Activated CD4-positive, CD25-positive, alpha-beta regulatory T cell treated with anti-CD3 and anti-CD28 coated beads, Interleukin-2, amount 50 U/mL, for 24 hours (primary cell): ENCODE measurements at regions not wholly inside any gene's neighbourhood (a gene's known extent, or its start where the extent isn't known, plus 50 kb on each side); places are given as distances from the start of the nearest gene placed in this dataset.

Experiments
- ATAC-seq, 2 donors: fragments of 150-1000 bp; cut with Tn5 transposase; one replicate each; pipeline ENCODE4 v1.10.0; 2021; ENCODE audit warnings: mild to moderate bottlenecking in 1 of 2, moderate library complexity in 1 of 2

- no peak for ATAC-seq
These were observed 246.5 kb downstream of the HAUS1 start for GRCh38 chr18:46350598-46351159.

- no peak for ATAC-seq
These were observed 248.5 kb downstream of the HAUS1 start for GRCh38 chr18:46352520-46353250.

GRCh38 chr18:46353460-46353859, 249.3 kb downstream of the HAUS1 start:
- ATAC-seq: no peak

DNA sequence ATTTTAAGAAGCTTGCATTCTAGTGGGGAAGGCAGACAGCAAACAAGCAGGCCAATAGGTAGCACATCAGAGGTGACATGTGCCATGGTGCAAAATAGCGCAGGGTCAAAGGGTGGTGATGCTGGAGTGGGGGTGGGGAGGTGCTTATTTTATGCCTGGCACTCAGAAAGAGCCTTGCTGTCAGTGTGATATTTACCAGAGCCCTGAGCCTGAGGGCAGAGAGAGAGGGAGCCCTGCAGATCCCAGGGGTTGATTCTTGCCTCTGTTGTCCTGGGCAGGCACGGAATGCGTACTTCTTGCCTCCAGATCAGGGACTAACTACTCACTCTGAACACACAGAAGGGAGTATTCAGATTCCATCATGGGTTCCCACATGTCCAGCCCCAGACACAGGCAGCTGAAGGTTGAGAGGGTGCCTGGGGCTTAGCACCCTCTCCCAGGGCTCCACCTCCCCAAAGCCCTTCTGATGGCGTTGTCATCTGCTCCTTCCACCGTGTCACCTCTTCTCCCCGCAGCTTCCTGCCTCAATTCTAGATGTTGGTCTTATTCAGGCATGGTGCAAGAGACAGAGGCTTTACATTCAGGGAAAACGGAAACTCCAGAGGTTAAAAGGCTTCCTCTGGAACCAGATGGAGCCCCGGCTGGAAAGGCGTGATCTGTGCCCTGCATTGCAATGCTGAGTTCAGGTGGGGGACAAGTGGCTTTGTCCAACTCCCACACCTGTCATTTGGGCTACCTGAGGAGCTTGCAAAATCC, 252.3 kb downstream of the HAUS1 start:
- ATAC-seq: no peak

DNA sequence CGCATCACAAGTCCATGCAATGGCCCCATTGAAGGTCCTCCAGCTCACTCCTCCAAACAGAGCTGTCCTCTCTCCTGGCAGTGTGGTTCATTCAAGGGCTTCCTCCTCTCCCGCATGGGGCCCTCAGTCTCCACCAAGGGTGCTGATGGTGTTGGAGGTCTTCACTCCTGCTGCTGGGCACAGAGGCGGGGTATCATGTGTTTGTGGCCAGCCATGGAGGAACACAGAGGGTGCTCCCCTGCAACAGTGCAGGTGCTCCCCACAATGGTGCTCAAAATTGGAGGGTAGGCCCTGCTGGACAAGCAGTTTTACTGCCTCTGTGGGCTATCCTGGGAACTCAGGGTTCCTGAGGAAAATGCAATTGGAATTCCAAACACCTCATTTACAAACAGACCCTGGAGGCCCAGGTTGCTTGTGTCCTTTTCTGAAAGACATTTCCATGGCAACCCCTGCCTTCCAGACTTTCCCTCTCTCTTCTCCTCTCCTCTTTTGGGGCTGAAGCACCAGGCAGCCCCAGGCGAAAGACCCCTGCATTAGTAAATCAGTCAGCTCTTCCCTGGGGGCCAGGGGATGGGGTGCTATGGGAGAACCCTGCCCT, 256.0 kb downstream of the HAUS1 start:
- ATAC-seq: no peak

DNA sequence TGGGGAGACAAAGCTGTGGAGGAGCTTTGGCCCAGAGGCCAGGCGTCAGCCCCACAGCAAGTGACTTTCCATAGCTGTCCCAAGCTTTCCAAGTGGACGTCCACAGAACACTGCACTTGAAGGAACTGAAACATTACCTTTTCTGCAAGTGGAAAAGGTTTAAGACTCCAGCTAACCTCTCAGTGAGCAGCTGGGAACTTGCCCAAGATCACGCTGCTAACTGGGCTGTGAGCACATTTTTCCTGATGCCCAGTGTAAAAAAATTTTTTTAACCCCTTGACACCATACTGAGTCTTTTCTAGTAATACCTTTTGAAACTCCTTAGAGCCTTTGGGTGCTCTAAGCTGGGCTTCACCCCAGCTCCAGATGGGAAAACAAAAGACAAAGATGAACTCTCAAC, 256.7 kb downstream of the HAUS1 start:
- ATAC-seq: no peak

DNA sequence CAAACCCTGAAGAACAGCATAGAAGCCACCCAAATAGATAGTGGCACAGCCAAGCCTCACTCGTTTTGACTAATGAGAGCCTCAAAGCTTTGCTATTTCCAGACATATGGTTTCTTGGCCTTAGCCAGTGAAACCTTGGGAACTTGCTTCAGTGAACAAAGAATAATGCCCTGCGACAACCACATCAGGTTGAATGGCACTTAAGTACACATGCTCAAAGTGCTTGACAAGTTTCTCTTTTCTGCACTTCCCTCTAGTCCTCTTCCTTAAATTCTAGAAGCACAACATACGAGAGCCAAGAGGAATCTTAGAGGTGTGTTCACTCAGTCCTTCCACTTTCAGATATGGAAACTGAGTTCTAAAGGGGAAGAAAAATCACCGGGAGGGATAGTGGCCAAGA, 258.3 kb downstream of the HAUS1 start:
- ATAC-seq: no peak

GRCh38 chr18:46364048-46364447, 259.9 kb downstream of the HAUS1 start:
- no peak for ATAC-seq

- no peak for ATAC-seq
These were observed 262.0 kb downstream of the HAUS1 start for GRCh38 chr18:46366201-46366600.

GRCh38 chr18:46366751-46367376, 262.7 kb downstream of the HAUS1 start:
- ATAC-seq: no peak

DNA sequence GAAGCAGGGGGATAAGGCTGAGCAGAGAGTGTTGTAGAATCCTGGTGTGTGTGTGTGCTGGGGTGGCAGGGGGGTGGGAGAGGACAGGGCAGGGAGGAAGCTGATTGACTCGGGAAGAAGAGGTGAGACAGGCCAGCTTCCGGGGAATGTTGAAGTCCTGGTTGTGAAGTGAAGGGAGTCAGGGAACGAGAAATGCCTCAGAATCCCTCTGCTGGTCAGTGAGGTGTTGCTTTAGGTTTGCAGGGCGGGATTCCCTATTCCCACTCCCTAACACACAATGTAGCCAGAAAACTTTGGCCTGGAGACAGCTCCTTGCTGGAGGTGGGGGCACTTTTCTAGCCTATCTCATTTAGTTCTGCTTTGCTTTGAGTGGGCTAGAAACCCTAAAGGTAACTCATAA, 265.1 kb downstream of the HAUS1 start:
- no peak for ATAC-seq

GRCh38 chr18:46370898-46371297, 266.7 kb downstream of the HAUS1 start:
- no peak for ATAC-seq

DNA sequence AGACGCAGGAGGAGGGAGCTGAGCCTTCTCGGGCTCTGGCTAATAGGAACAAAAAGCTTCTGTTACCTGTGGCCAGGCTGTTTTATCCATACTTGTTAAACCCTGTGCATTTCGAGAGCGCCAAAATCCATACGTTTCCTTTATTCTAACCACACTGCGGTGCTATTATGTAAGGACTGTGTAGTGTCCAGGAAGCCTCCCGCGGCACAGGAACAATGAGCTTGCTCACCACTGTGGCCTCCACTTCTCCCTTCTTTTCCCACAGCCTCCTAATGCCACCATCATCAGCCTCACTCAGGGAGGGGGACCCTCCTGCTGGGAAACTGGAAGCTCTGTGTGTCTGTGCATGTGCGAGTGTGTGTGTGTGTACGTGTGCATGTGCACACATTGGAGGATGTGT, 268.5 kb downstream of the HAUS1 start:
- ATAC-seq: no peak

DNA sequence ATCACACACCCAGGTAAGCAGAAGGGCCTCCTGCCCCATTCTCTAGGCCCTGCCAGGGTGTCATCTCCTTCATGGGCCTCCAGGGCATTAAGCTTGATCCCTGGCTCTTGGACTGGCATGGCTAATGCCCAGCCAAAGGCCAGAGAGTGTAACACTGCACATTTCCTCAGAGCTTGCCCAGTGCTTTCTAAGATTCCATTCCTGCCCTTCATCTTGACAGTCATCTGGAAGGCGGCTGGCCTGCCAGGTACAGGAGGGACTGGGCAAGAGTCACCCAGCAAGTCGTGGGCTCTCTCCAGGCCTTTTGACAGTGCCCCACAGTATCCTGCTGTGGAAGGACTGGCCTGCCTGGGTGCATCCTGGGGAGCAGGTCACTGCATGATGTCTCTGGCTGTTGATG, 268.9 kb downstream of the HAUS1 start:
- ATAC-seq: no peak

DNA sequence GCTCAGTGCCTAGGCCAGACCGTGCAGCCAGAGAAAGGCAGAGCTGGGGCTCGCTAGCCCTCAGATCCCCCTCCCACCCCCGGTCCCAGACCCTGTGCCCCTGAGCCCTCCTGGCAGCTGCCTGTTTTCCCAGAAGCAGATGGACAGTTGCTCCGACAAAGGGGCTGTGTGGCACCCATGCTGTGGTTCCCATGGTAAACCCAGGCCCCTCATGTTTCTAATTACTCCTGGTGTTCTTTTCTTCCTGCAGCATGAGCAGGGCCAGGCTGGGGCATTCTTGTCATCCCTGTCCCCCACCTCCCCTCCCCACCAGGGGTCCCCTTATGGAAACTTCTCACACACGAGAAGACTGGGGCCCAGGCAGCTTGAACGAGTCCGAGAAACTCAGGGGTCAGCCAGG, 269.6 kb downstream of the HAUS1 start:
- ATAC-seq: no peak

DNA sequence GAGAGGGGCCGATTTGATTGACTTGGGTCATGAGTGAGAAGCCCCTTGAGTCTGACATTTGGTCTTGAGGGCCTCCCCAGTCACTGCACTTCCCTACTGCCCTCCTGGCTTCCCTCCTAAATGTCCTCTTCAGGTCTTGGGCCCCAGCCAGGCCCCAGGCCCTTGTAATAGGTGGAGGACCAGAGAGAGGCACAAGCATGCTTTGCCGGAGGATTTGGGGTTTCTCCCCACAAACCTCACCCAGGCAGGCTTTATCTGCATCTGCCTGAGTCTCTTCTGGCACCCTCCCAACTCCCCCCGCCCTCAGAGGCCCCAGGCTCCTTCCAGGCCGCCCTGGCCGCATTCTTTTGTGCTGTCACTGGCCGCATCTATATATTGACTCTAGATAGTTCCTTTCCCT, 270.7 kb downstream of the HAUS1 start:
- ATAC-seq: no peak

DNA sequence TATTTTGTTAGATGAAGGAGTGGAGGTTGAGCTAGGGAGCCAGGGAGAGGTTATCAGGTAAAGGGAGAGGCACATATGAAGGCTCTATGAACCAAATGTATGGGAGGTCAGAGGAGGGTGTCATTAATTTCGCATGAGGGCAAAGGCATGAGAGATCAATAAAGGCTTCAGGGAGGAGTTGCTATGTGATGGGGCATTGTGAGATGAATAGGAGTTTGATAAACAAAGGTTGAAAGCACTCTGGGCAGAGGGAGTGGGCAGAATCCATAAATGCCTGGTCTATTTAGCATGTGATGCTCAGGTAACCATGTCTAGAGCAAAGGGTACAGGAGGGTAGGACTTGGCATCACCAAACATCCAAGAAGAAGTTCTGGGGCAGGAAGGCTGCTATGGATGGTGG, 273.4 kb downstream of the HAUS1 start:
- ATAC-seq: no peak

GRCh38 chr18:46378126-46378863, 274.1 kb downstream of the HAUS1 start:
- ATAC-seq: no peak

GRCh38 chr18:46378864-46379207, 274.7 kb downstream of the HAUS1 start:
- ATAC-seq: no peak

GRCh38 chr18:46379323-46379950, 275.3 kb downstream of the HAUS1 start:
- no peak for ATAC-seq

DNA sequence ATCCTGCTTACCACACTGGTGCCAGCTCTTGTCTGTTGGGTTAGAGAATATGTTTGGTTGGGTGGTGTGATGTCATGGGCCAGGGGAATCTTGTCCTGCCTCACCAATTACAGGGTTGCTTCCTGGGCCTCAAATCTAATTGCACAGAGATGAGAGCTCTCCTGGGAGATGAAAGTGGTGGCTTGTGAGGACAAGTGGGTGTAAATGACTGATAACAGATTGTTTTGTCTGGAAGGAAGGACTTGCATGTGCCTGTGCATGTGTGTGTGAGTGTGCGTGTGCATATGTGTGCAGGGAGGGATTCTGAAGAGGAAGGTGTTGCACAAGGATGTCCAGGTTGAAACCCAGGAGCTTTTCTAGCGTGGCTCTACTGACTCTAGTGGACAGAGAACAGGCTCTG, 271.9 kb downstream of the LOXHD1 start:
- ATAC-seq: no peak

- ATAC-seq: no peak
These were observed 270.2 kb downstream of the LOXHD1 start for GRCh38 chr18:46386788-46387187.
